CD4-positive, alpha-beta T cell treated with Interleukin-12 subunit alpha and Interleukin-12 subunit beta, for 1 hour (primary cell): ENCODE measurements at regions not wholly inside any gene's neighbourhood (a gene's known extent, or its start where the extent isn't known, plus 50 kb on each side); places are given as distances from the start of the nearest gene placed in this dataset.

Experiments used
- DNase-seq: peaks from one replicate; pipeline ENCODE4 v3.0.0-alpha.2; 2020

- DNase-seq: no peak
Measured at GRCh38 chr5:61689153-61689846, 357.2 kb downstream of the ZSWIM6 start.

GRCh38 chr5:61697809-61698558, 365.9 kb downstream of the ZSWIM6 start:
- DNase-seq: no peak

GRCh38 chr5:61701877-61702602, 370.0 kb downstream of the ZSWIM6 start:
- no peak for DNase-seq

GRCh38 chr5:61702784-61703183, 370.7 kb downstream of the ZSWIM6 start:
- no peak for DNase-seq

- DNase-seq: no peak
Measured at GRCh38 chr5:61704289-61704688, 372.2 kb downstream of the ZSWIM6 start.

GRCh38 chr5:61706751-61707150, 374.7 kb downstream of the ZSWIM6 start:
- no peak for DNase-seq

GRCh38 chr5:61719124-61719523, 387.1 kb downstream of the ZSWIM6 start:
- DNase-seq: no peak

GRCh38 chr5:61720829-61721228, 388.8 kb downstream of the ZSWIM6 start:
- DNase-seq: no peak

GRCh38 chr5:61724102-61724501, 392.0 kb downstream of the ZSWIM6 start:
- no peak for DNase-seq

- no peak for DNase-seq
Measured at GRCh38 chr5:61728287-61728686, 396.2 kb downstream of the ZSWIM6 start.

- DNase-seq: no peak
Measured at GRCh38 chr5:61730866-61731265, 398.8 kb downstream of the ZSWIM6 start.

- no peak for DNase-seq
Measured at GRCh38 chr5:61731267-61731945, 399.3 kb downstream of the ZSWIM6 start.

- no peak for DNase-seq
Measured at GRCh38 chr5:61731946-61732314, 399.9 kb downstream of the ZSWIM6 start.

- DNase-seq: no peak
Measured at GRCh38 chr5:61732369-61732768, 400.3 kb downstream of the ZSWIM6 start.

GRCh38 chr5:61732796-61733195, 400.7 kb downstream of the ZSWIM6 start:
- DNase-seq: no peak

- no peak for DNase-seq
Measured at GRCh38 chr5:61734001-61734400, 401.9 kb downstream of the ZSWIM6 start.

- no peak for DNase-seq
Measured at GRCh38 chr5:61734966-61735365, 402.9 kb downstream of the ZSWIM6 start.

- DNase-seq: no peak
Measured at GRCh38 chr5:61735531-61735930, 403.5 kb downstream of the ZSWIM6 start.

GRCh38 chr5:61735995-61736394, 403.9 kb downstream of the ZSWIM6 start:
- DNase-seq: no peak

GRCh38 chr5:61737301-61737963, 405.4 kb downstream of the ZSWIM6 start:
- DNase-seq: no peak

- DNase-seq: no peak
Measured at GRCh38 chr5:61737964-61738340, 405.9 kb downstream of the ZSWIM6 start.

- no peak for DNase-seq
Measured at GRCh38 chr5:61738446-61738845, 406.4 kb downstream of the ZSWIM6 start.
